ENCODE measurements at regions not wholly inside any gene's neighbourhood (a gene's known extent, or its start where the extent isn't known, plus 50 kb on each side); places are given as distances from the start of the nearest gene placed in this dataset.

GRCh38 chr5:167049771-167050567 lies 1241.5 kb upstream of the WWC1 start:
- H3K27me3 Mint-ChIP-seq, result no peaks in the 10 kb centered on the region
- H3K9me3 Mint-ChIP-seq (ENCODE audit: low read depth), result peaks cover 4% of the 10 kb centered on the region
- no peaks in the 10 kb centered on the region for H3K36me3 Mint-ChIP-seq (ENCODE audit: insufficient read depth)
- no peak overlapping the region for H3K4me3 Mint-ChIP-seq (ENCODE audit: low read depth)
- H3K4me1 Mint-ChIP-seq (ENCODE audit: low read depth), result peaks cover 3% of the 10 kb centered on the region
- DNase-seq (ENCODE audit: low spot score, unreplicated experiment), result no peak
- H3K27ac Mint-ChIP-seq, result no peak overlapping the region
- TF ChIP-seq, protein P1, sequence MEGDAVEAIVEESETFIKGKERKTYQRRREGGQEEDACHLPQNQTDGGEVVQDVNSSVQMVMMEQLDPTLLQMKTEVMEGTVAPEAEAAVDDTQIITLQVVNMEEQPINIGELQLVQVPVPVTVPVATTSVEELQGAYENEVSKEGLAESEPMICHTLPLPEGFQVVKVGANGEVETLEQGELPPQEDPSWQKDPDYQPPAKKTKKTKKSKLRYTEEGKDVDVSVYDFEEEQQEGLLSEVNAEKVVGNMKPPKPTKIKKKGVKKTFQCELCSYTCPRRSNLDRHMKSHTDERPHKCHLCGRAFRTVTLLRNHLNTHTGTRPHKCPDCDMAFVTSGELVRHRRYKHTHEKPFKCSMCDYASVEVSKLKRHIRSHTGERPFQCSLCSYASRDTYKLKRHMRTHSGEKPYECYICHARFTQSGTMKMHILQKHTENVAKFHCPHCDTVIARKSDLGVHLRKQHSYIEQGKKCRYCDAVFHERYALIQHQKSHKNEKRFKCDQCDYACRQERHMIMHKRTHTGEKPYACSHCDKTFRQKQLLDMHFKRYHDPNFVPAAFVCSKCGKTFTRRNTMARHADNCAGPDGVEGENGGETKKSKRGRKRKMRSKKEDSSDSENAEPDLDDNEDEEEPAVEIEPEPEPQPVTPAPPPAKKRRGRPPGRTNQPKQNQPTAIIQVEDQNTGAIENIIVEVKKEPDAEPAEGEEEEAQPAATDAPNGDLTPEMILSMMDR (IDR thresholded peaks at IDR 0.05; ENCODE audit: unreplicated experiment), result no peak

DNA sequence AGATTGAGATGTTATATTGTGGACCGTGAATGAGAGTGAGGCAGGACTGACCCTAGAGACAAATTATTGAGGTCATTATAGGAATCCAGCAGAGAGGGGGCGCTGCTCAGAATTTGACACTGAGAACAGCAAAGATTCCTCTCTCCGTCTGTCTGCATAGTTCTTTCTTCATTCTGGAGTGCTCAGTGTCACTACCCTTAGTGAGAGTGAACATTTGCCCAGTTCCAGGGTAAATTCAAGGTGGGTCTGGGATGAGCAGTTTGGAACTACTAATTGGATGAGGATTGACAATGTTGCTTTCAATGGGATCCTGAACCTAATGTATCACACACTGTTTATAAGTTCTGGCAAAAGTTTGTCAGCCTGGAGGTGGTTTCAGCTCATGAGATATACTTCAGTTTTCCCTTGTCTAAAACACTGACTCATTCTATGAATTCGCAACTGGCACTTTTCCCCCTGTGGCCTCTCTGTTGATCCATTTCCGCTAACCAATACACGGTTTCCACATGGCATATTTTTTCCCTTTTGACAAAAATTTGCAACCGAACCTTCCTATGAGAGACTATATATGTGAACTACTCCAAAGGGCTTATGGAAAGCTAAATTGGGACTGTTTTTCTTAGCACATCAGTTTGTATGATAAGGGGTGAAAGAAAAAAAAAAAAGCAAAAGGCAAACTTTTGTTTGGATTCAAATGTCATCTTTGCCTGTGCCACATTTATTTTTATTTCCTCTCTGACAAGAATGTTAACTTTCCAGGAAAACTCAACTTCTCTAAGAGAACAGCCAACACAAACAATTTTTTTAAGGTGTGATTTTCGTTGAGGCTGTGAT lies 1240.7 kb upstream of the WWC1 start:
- peaks cover 10% of the 10 kb centered on the region for H3K9me3 Mint-ChIP-seq (ENCODE audit: low read depth)
- no peaks in the 10 kb centered on the region for H3K27me3 Mint-ChIP-seq
- H3K36me3 Mint-ChIP-seq (ENCODE audit: insufficient read depth), result no peaks in the 10 kb centered on the region
- H3K27ac Mint-ChIP-seq, result no peak overlapping the region
- no peak overlapping the region for H3K4me3 Mint-ChIP-seq (ENCODE audit: low read depth)
- no peak for DNase-seq (ENCODE audit: low spot score, unreplicated experiment)
- H3K4me1 Mint-ChIP-seq (ENCODE audit: low read depth), result peaks cover 3% of the 10 kb centered on the region
- TF ChIP-seq, protein P1 (IDR thresholded peaks at IDR 0.05; ENCODE audit: unreplicated experiment), result no peak

DNA sequence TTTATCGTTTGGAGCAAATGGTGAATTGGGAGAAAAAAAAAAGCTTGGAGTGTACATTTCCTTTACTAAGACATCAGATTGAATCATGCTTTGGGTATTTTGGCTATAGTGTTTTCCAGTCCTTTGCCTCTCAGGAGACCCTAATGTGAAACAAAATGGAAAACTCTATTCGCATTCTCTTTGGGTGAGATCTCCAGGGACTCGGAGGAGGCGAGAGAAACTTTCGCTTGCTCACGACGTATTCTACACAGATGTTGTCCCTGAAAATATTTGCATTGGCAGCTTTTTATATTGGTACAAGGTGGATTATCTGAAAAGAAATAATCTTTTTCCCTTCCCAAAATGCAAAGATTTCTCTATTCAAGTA lies 1240.1 kb upstream of the WWC1 start:
- no peaks in the 10 kb centered on the region for H3K36me3 Mint-ChIP-seq (ENCODE audit: insufficient read depth)
- no peak overlapping the region for H3K27ac Mint-ChIP-seq
- no peak for DNase-seq (ENCODE audit: low spot score, unreplicated experiment)
- TF ChIP-seq, protein P1 (IDR thresholded peaks at IDR 0.05; ENCODE audit: unreplicated experiment), result no peak
- no peak overlapping the region for H3K4me3 Mint-ChIP-seq (ENCODE audit: low read depth)
- H3K4me1 Mint-ChIP-seq (ENCODE audit: low read depth), result peaks cover 3% of the 10 kb centered on the region
- H3K27me3 Mint-ChIP-seq, result no peaks in the 10 kb centered on the region
- peaks cover 13% of the 10 kb centered on the region for H3K9me3 Mint-ChIP-seq (ENCODE audit: low read depth)

DNA sequence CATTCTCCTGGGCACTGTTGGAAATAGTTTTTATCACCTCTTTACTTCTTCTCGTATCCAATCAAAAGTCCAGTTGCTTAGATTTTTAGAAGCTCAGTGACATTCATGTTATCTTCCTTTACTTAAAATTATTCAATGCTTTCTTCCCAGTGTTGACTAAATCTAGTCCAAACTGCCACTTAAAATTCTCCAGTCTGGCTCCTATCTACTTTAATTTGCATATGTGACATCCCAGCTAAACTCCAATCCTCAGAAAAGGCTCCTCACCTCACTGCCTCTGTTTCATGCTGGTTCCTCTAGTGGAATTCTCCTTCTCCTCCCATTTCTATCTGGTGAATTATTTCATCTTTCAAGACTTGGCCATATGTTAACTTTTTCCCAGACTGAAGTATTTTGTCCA lies 1238.7 kb upstream of the WWC1 start:
- peaks cover 3% of the 10 kb centered on the region for H3K4me1 Mint-ChIP-seq (ENCODE audit: low read depth)
- H3K27me3 Mint-ChIP-seq, result no peaks in the 10 kb centered on the region
- peaks cover 13% of the 10 kb centered on the region for H3K9me3 Mint-ChIP-seq (ENCODE audit: low read depth)
- H3K4me3 Mint-ChIP-seq (ENCODE audit: low read depth), result no peak overlapping the region
- TF ChIP-seq, protein P1 (IDR thresholded peaks at IDR 0.05; ENCODE audit: unreplicated experiment), result no peak
- no peak for DNase-seq (ENCODE audit: low spot score, unreplicated experiment)
- H3K36me3 Mint-ChIP-seq (ENCODE audit: insufficient read depth), result no peaks in the 10 kb centered on the region
- H3K27ac Mint-ChIP-seq, result no peak overlapping the region

DNA sequence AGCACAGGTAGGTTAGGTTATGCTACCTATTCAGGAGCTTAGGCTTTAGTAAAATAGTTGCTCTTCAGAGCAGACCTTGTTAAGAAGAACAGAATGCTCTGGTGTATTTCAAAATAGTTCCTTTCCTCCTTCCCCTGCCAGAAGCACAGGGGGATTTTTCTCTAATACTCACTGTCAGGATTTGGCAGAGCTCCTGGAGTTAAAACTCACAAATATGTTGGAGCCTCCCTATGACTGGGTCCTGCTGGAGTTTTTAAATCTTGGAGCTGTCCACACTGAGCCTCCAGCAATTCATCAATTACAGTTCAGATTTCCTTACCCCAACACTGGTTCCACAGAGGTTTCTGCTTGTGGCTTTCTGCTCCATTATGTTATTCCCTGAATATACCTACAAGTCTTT lies 1233.8 kb upstream of the WWC1 start:
- H3K4me1 Mint-ChIP-seq (ENCODE audit: low read depth), result peaks cover 10% of the 10 kb centered on the region
- H3K27me3 Mint-ChIP-seq, result no peaks in the 10 kb centered on the region
- peaks cover 13% of the 10 kb centered on the region for H3K9me3 Mint-ChIP-seq (ENCODE audit: low read depth)
- no peak overlapping the region for H3K4me3 Mint-ChIP-seq (ENCODE audit: low read depth)
- no peak for DNase-seq (ENCODE audit: low spot score, unreplicated experiment)
- TF ChIP-seq, protein P1 (IDR thresholded peaks at IDR 0.05; ENCODE audit: unreplicated experiment), result no peak
- no peak overlapping the region for H3K27ac Mint-ChIP-seq
- H3K36me3 Mint-ChIP-seq (ENCODE audit: insufficient read depth), result no peaks in the 10 kb centered on the region
